Fibroblast of skin of left biceps (primary cell): ENCODE measurements at regions not wholly inside any gene's neighbourhood (a gene's known extent, or its start where the extent isn't known, plus 50 kb on each side); places are given as distances from the start of the nearest gene placed in this dataset.

Experiments
- DNase-seq, 2 experiments: peaks; one replicate each; pipeline ENCODE4 v3.0.0-alpha.2; 2013; ENCODE audit warnings: low read depth in 2 of 2

GRCh38 chr1:73644198-73644597 is 553.8 kb downstream of the LRRIQ3 start:
- DNase-seq, result no peak

- DNase-seq, result no peak
Observed at GRCh38 chr1:73639494-73639893, 558.5 kb downstream of the LRRIQ3 start.

- no peak for DNase-seq
Observed at GRCh38 chr1:73637264-73637663, 560.7 kb downstream of the LRRIQ3 start.

GRCh38 chr1:73635021-73635420 is 563.0 kb downstream of the LRRIQ3 start:
- DNase-seq, result no peak

GRCh38 chr1:73627723-73628122 is 570.3 kb downstream of the LRRIQ3 start:
- DNase-seq, result no peak

GRCh38 chr1:73626326-73626725 is 571.6 kb downstream of the LRRIQ3 start:
- DNase-seq, result no peak

GRCh38 chr1:73623946-73624345 is 574.0 kb downstream of the LRRIQ3 start:
- DNase-seq, result no peak

- no peak for DNase-seq
Observed at GRCh38 chr1:73617145-73617544, 580.8 kb downstream of the LRRIQ3 start.

- no peak for DNase-seq
Observed at GRCh38 chr1:73611681-73612080, 586.3 kb downstream of the LRRIQ3 start.

GRCh38 chr1:73604739-73605138 is 593.2 kb downstream of the LRRIQ3 start:
- no peak for DNase-seq

- no peak for DNase-seq
Observed at GRCh38 chr1:73604211-73604610, 593.8 kb downstream of the LRRIQ3 start.

- DNase-seq, result no peak
Observed at GRCh38 chr1:73593804-73594203, 604.2 kb downstream of the LRRIQ3 start.

- DNase-seq, result peak; percentile 39 to 43
Observed at GRCh38 chr1:73593364-73593763, 604.6 kb downstream of the LRRIQ3 start.

GRCh38 chr1:73587080-73587479 is 610.9 kb downstream of the LRRIQ3 start:
- no peak for DNase-seq

- DNase-seq, result no peak
Observed at GRCh38 chr1:73577206-73577605, 620.8 kb downstream of the LRRIQ3 start.

GRCh38 chr1:73576083-73576482 is 621.9 kb downstream of the LRRIQ3 start:
- no peak for DNase-seq

GRCh38 chr1:73564294-73564693 is 633.7 kb downstream of the LRRIQ3 start:
- DNase-seq, result no peak

GRCh38 chr1:73556270-73556669 is 641.7 kb downstream of the LRRIQ3 start:
- no peak for DNase-seq

GRCh38 chr1:73537400-73537799 is 660.6 kb downstream of the LRRIQ3 start:
- no peak for DNase-seq

GRCh38 chr1:73517603-73518191 is 680.3 kb downstream of the LRRIQ3 start:
- no peak for DNase-seq

GRCh38 chr1:73516451-73516850 is 681.5 kb downstream of the LRRIQ3 start:
- DNase-seq, result no peak

- DNase-seq, result no peak
Observed at GRCh38 chr1:73511038-73511437, 686.9 kb downstream of the LRRIQ3 start.

- DNase-seq, result no peak
Observed at GRCh38 chr1:73500154-73500553, 697.8 kb downstream of the LRRIQ3 start.

GRCh38 chr1:73499671-73500070 is 698.3 kb downstream of the LRRIQ3 start:
- DNase-seq, result no peak
